ENCODE measurements at regions not wholly inside any gene's neighbourhood (a gene's known extent, or its start where the extent isn't known, plus 50 kb on each side); places are given as distances from the start of the nearest gene placed in this dataset.

DNA sequence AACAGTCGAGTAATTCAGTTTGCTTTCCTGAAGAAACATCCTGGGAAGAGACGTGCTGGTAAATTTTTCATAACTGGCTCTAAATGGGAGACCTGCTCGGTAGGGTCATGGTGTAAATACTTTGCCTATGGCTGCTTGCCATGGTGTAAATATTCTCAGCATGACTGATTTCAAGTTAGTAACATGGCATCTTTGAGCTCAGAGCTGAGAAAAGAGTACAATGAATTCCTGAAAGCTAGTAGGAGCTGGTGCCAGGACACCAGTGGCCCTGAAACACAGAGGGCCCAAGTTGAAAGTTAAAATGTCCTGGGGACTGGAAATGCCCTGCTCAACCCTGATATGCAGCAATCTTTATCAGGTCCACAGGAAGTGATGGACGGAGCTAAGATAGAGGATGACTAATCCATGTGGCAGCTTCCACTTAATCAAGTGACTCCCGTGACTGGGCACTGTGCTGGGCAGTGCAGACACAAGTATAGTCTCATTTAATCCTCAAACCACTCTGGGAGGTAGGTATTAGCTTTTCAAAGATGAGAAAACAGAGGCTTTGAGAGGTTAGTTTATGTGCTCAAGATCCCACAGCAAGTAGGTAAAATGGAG lies 130.1 kb upstream of the ADAMTS18 start:
- H3K36me3 ChIP-seq (ENCODE audit: control insufficient read depth, insufficient read depth, low read length): no peaks in the 10 kb centered on the region
- H3K27me3 ChIP-seq (ENCODE audit: control insufficient read depth, insufficient read depth, low read length): no peaks in the 10 kb centered on the region
- no peak overlapping the region for H3K4me3 ChIP-seq (ENCODE audit: low read depth, low read length)
- no peak for FAIRE-seq
- TF ChIP-seq, protein P1, sequence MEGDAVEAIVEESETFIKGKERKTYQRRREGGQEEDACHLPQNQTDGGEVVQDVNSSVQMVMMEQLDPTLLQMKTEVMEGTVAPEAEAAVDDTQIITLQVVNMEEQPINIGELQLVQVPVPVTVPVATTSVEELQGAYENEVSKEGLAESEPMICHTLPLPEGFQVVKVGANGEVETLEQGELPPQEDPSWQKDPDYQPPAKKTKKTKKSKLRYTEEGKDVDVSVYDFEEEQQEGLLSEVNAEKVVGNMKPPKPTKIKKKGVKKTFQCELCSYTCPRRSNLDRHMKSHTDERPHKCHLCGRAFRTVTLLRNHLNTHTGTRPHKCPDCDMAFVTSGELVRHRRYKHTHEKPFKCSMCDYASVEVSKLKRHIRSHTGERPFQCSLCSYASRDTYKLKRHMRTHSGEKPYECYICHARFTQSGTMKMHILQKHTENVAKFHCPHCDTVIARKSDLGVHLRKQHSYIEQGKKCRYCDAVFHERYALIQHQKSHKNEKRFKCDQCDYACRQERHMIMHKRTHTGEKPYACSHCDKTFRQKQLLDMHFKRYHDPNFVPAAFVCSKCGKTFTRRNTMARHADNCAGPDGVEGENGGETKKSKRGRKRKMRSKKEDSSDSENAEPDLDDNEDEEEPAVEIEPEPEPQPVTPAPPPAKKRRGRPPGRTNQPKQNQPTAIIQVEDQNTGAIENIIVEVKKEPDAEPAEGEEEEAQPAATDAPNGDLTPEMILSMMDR (IDR thresholded peaks at IDR 0.05; ENCODE audit: insufficient read depth, low read length, severe bottlenecking): no peak
- no peak for DNase-seq (ENCODE audit: low read depth)

- no peak for DNase-seq (ENCODE audit: low read depth)
- Histone ChIP-seq H3K36me3 (ENCODE audit: control insufficient read depth, insufficient read depth, low read length) (no peaks in the 10 kb centered on the region), H3K27me3 (ENCODE audit: control insufficient read depth, insufficient read depth, low read length) (no peaks in the 10 kb centered on the region), H3K4me3 (ENCODE audit: low read depth, low read length) (no peak overlapping the region)
- TF ChIP-seq, protein P1 (IDR thresholded peaks at IDR 0.05; ENCODE audit: insufficient read depth, low read length, severe bottlenecking): no peak
- no peak for FAIRE-seq
Measured at GRCh38 chr16:77569406-77569805, 134.6 kb upstream of the ADAMTS18 start.

DNA sequence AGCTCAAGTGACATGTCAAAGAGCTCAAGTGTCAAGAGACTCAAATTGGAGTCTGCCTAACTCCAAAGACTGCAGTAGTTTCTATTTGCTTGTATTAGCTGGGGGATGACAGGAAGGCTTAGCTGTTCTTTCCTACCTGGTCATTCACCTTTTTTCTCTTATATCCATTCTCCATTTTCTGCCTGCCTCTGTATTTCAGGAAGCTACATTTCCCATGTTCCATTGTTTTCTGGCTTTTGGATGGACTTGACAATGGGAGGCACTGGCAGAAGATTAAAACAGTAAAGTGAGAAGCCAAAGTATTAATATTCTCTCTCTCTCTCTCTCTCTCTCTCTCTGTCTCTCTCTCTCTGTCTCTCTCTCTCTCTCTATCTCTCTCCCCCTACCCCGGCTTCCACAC lies 135.7 kb upstream of the ADAMTS18 start:
- Histone ChIP-seq H3K4me3 (ENCODE audit: low read depth, low read length) (no peak overlapping the region), H3K27me3 (ENCODE audit: control insufficient read depth, insufficient read depth, low read length) (no peaks in the 10 kb centered on the region), H3K36me3 (ENCODE audit: control insufficient read depth, insufficient read depth, low read length) (no peaks in the 10 kb centered on the region)
- TF ChIP-seq, protein P1 (IDR thresholded peaks at IDR 0.05; ENCODE audit: insufficient read depth, low read length, severe bottlenecking): no peak
- FAIRE-seq: no peak
- no peak for DNase-seq (ENCODE audit: low read depth)

DNA sequence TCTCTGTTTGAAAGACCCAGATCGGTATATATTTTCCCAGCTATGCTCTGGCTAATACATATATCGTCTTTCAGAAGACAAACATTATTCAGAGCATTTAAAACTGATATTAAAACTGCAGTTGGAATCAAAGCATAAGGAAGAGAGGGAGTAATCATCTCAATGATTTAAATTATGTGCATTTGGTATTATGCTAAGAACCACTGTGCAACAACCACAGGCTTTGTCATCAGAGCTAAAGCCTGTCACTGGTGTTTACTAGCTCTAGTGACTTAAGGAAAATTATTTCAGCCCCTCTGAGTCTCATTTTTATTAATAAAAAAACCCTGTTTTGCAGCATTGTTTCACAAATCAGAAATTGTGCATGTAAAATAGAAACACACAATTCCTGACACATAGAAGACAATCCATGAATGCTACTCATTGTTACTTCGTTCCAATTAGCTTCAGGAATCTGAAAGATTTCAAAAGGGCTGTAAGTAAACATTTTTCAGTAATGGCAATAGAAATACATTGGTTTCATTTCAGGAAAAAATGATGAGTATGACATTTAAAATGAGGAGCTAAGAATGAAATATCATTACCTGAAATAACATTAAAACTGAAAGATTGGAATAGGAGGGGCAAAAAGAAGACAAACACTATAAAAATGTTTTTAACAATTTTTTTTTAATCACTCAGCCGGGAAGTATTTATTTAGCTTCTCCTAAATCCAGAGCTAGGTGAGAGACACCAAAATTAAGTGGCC lies 136.5 kb upstream of the ADAMTS18 start:
- no peaks in the 10 kb centered on the region for H3K36me3 ChIP-seq (ENCODE audit: control insufficient read depth, insufficient read depth, low read length)
- DNase-seq (ENCODE audit: low read depth) (no peak), FAIRE-seq (no peak)
- H3K4me3 ChIP-seq (ENCODE audit: low read depth, low read length): no peak overlapping the region
- TF ChIP-seq, protein P1 (IDR thresholded peaks at IDR 0.05; ENCODE audit: insufficient read depth, low read length, severe bottlenecking): no peak
- no peaks in the 10 kb centered on the region for H3K27me3 ChIP-seq (ENCODE audit: control insufficient read depth, insufficient read depth, low read length)

DNA sequence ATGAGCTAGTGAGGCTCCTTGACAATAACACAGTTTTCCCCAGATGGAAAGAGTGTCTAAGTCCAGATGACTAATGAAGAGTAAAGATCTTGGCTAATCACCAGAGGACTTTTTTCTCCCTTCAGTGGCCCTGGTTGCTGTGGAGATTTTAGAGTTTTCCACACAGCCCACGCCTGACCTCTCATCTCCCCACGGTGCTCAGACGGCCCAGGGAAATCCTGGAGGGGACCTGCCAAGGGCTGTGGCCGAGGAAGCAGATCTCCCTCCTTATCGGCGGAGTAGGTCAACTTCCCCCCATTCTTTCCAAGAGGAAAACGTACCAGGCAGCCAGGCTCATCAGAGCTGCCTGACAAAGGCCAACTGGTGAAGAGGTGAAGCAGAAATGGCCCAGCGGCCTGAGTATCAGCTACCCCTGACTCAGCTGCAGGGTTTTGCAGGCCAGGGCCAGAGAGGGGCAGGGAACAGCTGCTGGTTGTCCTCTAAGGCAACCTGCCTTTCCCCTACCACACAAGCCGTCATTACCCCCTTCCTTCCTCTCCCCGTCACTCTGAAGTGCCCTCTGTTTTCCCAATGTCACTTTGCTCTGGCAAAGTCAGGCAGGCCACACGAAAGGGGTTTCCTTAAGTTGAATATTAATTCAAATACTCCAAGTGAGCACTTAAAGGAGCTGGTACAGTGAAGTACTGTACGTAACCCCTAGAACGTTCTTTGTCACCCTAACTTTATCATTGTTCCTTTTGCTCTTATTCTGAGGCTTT lies 140.2 kb upstream of the ADAMTS18 start:
- TF ChIP-seq, protein P1 (IDR thresholded peaks at IDR 0.05; ENCODE audit: insufficient read depth, low read length, severe bottlenecking): no peak
- Histone ChIP-seq H3K4me3 (ENCODE audit: low read depth, low read length) (no peak overlapping the region), H3K27me3 (ENCODE audit: control insufficient read depth, insufficient read depth, low read length) (no peaks in the 10 kb centered on the region), H3K36me3 (ENCODE audit: control insufficient read depth, insufficient read depth, low read length) (no peaks in the 10 kb centered on the region)
- DNase-seq (ENCODE audit: low read depth) (no peak), FAIRE-seq (no peak)

Data from bronchial epithelial cell (primary cell).